Vagina (tissue), 2 donors: ENCODE measurements at regions not wholly inside any gene's neighbourhood (a gene's known extent, or its start where the extent isn't known, plus 50 kb on each side); places are given as distances from the start of the nearest gene placed in this dataset.

Experiments used
- DNase-seq, 2 donors: peaks; one replicate each; pipeline ENCODE4 v3.0.0-alpha.2; 2017; ENCODE audit errors: extremely low spot score in 2 of 2
- H3K27ac ChIP-seq: fragments of 200-600 bp; sonication (generic); one replicate; pipeline ENCODE4 v1.5.1; 2019
- H3K27me3 ChIP-seq: fragments of 200-600 bp; sonication (generic); one replicate; pipeline ENCODE4 v1.5.1; 2019
- H3K36me3 ChIP-seq, 2 donors: fragments of 200-600 bp; sonication (generic); one replicate each; pipeline ENCODE4 v1.5.1; 2017 to 2019
- H3K4me1 ChIP-seq: fragments of 200-600 bp; sonication (generic); one replicate; pipeline ENCODE4 v1.5.1; 2019
- H3K4me3 ChIP-seq, 2 donors: fragments of 200-600 bp; sonication (generic); 1 replicate in 1 of 2; 2 replicates in 1 of 2; pipeline ENCODE4 v1.5.1; 2016 to 2019
- H3K9me3 ChIP-seq: fragments of 200-600 bp; sonication (generic); one replicate; pipeline ENCODE4 v1.5.1; 2019
- POLR2A ChIP-seq, 2 donors: fragments of 450-650 bp; IDR thresholded peaks; one replicate each; pipeline ENCODE4 v1.6.1; 2017; ENCODE audit warnings: antibody characterized with exemption in 2 of 2, mild to moderate bottlenecking in 2 of 2, moderate library complexity in 2 of 2
- POLR2AphosphoS5 ChIP-seq, 2 donors: sonication (generic); formaldehyde crosslinking; IDR thresholded peaks; one replicate each; pipeline ENCODE4 v1.9.0; 2017; ENCODE audit warnings: antibody characterized with exemption in 2 of 2, mild to moderate bottlenecking in 2 of 2, low read depth in 1 of 2; ENCODE audit not compliant: insufficient read depth in 1 of 2
- intact Hi-C: fragments of 100-400 bp; cut with DNase I; formaldehyde crosslinking; loops from one replicate; pipeline ENCODE4 v1.15.1; 2023
- TF ChIP-seq, protein P1 (sequence below), 3 experiments: fragments of 450-650 bp in 2 of 3; fragments of 200-600 bp in 1 of 3; sonication (generic) in 1 of 3; IDR thresholded peaks; one replicate each; pipeline ENCODE4 v1.5.1; 2017 to 2019; ENCODE audit warnings: antibody characterized with exemption in 3 of 3, mild to moderate bottlenecking in 2 of 3, moderate library complexity in 2 of 3

DNA sequence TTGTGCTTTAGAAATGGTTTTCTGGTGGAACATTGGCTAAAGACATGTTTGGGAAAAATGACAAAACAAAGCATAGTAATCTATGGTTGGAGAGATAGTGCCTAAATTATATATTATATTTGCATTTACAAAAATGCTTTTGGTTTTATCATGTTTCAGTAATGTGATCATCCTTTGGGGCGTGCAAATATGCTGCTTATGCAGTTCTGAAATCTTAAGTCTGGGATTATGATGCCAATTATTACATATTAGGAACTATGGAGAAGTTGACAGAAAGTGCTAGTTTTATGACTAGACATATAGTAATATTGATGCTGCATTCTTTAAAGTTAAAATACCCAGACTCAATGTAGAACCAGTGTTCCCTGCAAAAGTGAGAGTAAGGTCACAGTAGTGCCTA, 655.0 kb downstream of the METTL15 start:
- TF ChIP-seq POLR2AphosphoS5 (IDR thresholded peaks at IDR 0.05; ENCODE audit: insufficient read depth in 1 of 2, low read depth in 1 of 2) (no peak), POLR2A (IDR thresholded peaks at IDR 0.05) (no peak)
- TF ChIP-seq, protein P1, sequence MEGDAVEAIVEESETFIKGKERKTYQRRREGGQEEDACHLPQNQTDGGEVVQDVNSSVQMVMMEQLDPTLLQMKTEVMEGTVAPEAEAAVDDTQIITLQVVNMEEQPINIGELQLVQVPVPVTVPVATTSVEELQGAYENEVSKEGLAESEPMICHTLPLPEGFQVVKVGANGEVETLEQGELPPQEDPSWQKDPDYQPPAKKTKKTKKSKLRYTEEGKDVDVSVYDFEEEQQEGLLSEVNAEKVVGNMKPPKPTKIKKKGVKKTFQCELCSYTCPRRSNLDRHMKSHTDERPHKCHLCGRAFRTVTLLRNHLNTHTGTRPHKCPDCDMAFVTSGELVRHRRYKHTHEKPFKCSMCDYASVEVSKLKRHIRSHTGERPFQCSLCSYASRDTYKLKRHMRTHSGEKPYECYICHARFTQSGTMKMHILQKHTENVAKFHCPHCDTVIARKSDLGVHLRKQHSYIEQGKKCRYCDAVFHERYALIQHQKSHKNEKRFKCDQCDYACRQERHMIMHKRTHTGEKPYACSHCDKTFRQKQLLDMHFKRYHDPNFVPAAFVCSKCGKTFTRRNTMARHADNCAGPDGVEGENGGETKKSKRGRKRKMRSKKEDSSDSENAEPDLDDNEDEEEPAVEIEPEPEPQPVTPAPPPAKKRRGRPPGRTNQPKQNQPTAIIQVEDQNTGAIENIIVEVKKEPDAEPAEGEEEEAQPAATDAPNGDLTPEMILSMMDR (IDR thresholded peaks at IDR 0.05) = no peak
- no peaks in the 10 kb centered on the region for H3K36me3 ChIP-seq

DNA sequence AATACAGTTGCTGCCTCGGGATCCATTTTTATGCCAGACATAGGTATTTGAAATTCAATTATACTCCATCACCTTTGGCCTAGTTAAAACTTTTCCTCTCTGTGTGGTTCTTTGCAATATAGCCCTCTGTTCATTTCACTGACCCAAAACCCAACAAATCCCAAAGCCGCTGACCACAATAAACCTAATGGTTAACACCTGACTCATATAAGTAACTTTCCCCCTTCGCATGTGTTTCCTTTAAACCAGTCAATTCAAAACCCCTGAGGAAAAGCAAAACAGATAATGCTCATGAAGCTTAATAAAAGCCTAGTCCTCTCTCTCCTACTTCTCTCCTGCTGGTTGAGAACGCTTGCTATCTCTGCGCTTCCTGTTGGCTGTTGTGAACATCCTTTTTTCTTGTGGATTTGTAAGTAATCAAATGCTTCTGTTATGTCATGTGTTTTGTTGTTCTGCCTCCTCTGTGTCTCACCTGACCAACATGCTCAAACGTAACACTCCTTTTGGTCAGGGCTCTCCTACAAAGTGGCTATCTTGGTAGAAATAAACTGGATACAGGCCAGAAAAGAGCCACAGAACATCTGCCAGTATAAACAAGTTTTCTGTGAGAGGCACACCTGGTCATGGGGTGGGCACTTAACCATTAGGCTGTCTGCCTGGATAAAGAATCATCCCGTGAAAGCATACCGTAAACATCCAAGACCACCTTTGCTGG, 652.6 kb downstream of the METTL15 start:
- no peak for DNase-seq
- TF ChIP-seq POLR2A (IDR thresholded peaks at IDR 0.05) = no peak
- TF ChIP-seq POLR2AphosphoS5 (IDR thresholded peaks at IDR 0.05; ENCODE audit: insufficient read depth in 1 of 2, low read depth in 1 of 2) = no peak
- TF ChIP-seq, protein P1 (IDR thresholded peaks at IDR 0.05) = no peak
- no peaks in the 10 kb centered on the region for H3K4me1 ChIP-seq
- intact Hi-C loops = no loop called here
- no peak overlapping the region for H3K4me3 ChIP-seq
- H3K9me3 ChIP-seq = no peaks in the 10 kb centered on the region
- H3K36me3 ChIP-seq = no peaks in the 10 kb centered on the region
- H3K27me3 ChIP-seq = no peaks in the 10 kb centered on the region
- no peak overlapping the region for H3K27ac ChIP-seq

More for the DNA sequence above, 655.0 kb downstream of the METTL15 start:
- no peak for DNase-seq
- intact Hi-C loops = no loop called here
- Histone ChIP-seq H3K27me3 (no peaks in the 10 kb centered on the region), H3K9me3 (no peaks in the 10 kb centered on the region), H3K4me3 (no peak overlapping the region), H3K27ac (no peak overlapping the region), H3K4me1 (no peaks in the 10 kb centered on the region)

DNA sequence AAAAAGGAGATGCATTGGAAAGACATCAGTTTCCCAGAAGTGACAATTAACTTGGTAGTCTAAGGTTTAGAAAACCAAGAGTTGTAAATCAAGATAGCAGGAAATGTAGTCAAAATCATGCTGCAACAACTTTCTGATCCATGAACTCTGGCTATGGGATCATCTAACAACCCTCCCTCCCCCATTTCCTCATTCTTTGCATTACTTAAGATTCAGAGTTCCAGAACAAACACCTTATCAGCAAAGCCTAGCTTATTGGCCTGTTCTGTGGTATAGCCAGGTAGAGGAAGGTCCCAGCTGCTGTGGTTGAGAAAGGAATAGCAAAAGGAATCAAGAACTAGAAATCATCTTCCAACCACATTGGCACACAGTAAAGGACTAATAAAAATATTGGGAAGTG, 651.1 kb downstream of the METTL15 start:
- Histone ChIP-seq H3K27me3 (no peaks in the 10 kb centered on the region), H3K9me3 (no peaks in the 10 kb centered on the region), H3K4me1 (no peaks in the 10 kb centered on the region), H3K4me3 (no peak overlapping the region), H3K36me3 (no peaks in the 10 kb centered on the region), H3K27ac (no peak overlapping the region)
- no peak for DNase-seq
- intact Hi-C loops = no loop called here
- TF ChIP-seq, protein P1 (IDR thresholded peaks at IDR 0.05) = no peak
- TF ChIP-seq POLR2A (IDR thresholded peaks at IDR 0.05) (no peak), POLR2AphosphoS5 (IDR thresholded peaks at IDR 0.05; ENCODE audit: insufficient read depth in 1 of 2, low read depth in 1 of 2) (no peak)

DNA sequence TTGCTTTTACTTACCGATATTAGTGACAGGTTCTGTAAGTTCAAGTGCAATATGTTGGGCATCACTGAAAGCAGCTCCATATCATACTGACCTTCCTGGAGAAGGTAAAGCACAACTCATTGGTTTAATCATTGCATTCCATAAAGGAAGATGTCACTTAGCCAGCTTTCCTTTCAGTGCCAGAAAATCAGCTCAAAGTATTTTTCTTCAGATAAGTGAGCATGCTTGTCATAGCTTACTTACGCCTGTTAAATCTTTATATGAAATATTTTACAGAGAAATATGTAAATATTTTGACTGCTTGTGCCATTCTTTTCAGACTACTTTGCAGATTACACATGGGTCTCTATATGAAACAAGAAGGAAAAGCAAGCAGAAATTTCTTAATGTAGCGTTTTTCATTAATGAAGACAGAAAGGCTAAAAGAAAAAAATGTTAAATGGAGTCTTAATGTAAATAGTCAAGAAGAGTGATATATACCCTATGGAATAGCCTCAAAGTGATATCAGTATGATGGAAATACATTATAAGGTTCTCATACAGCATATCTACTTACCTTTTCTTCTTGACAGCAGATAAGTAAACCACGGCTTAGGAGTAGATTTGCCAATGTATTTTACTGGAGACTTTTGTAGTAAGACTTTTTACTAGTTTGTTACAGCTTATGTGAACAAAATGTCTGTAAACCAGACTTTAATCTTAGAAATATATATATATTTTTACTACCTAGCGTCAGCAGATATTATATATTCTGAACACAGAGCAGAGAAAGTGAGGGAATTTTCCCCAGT, 649.7 kb downstream of the METTL15 start:
- intact Hi-C loops = no loop called here
- TF ChIP-seq, protein P1 (IDR thresholded peaks at IDR 0.05) = no peak
- TF ChIP-seq POLR2AphosphoS5 (IDR thresholded peaks at IDR 0.05; ENCODE audit: insufficient read depth in 1 of 2, low read depth in 1 of 2) = no peak
- no peak for TF ChIP-seq POLR2A (IDR thresholded peaks at IDR 0.05)
- Histone ChIP-seq H3K36me3 (no peaks in the 10 kb centered on the region), H3K4me3 (no peak overlapping the region), H3K27ac (no peak overlapping the region), H3K4me1 (no peaks in the 10 kb centered on the region), H3K27me3 (no peaks in the 10 kb centered on the region), H3K9me3 (no peaks in the 10 kb centered on the region)
- DNase-seq = no peak

DNA sequence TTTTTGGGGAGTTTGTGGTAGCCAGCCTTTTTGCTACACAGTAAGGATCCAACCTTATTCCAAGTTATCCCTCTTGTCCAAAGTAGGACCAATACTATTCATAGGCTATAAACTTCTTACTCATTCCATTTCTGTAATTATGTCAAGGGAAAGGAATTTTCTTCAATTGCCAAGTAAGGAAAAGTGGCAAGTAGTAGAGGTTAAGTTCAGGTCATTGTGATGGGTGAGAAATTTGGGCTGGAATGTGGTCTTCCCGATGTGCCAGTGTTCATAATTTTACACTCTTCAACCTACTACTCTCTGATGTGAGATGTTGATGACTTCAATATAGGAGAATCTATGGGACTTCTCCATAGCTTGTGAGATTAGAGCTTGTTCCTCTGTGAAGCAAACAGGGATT, 648.8 kb downstream of the METTL15 start:
- no peak for DNase-seq
- Histone ChIP-seq H3K27me3 (no peaks in the 10 kb centered on the region), H3K4me3 (no peak overlapping the region), H3K4me1 (no peaks in the 10 kb centered on the region), H3K27ac (no peak overlapping the region), H3K9me3 (no peaks in the 10 kb centered on the region), H3K36me3 (no peaks in the 10 kb centered on the region)
- TF ChIP-seq POLR2AphosphoS5 (IDR thresholded peaks at IDR 0.05; ENCODE audit: insufficient read depth in 1 of 2, low read depth in 1 of 2) (no peak), POLR2A (IDR thresholded peaks at IDR 0.05) (no peak)
- TF ChIP-seq, protein P1 (IDR thresholded peaks at IDR 0.05) = no peak
- intact Hi-C loops = no loop called here
